ENCODE measurements at regions not wholly inside any gene's neighbourhood (a gene's known extent, or its start where the extent isn't known, plus 50 kb on each side); places are given as distances from the start of the nearest gene placed in this dataset.

- TF ChIP-seq CTCF (IDR thresholded peaks at IDR 0.05) (no peak), POLR2A (IDR thresholded peaks at IDR 0.05) (no peak)
These were observed 424.5 kb downstream of the USP25 start for GRCh38 chr21:16154321-16154720.
